Amniotic epithelial cell (primary cell): ENCODE measurements at regions not wholly inside any gene's neighbourhood (a gene's known extent, or its start where the extent isn't known, plus 50 kb on each side); places are given as distances from the start of the nearest gene placed in this dataset.

Experiments used
- DNase-seq: peaks from one replicate; pipeline ENCODE4 v3.0.0-alpha.2; 2010; ENCODE audit warnings: low read depth

DNA sequence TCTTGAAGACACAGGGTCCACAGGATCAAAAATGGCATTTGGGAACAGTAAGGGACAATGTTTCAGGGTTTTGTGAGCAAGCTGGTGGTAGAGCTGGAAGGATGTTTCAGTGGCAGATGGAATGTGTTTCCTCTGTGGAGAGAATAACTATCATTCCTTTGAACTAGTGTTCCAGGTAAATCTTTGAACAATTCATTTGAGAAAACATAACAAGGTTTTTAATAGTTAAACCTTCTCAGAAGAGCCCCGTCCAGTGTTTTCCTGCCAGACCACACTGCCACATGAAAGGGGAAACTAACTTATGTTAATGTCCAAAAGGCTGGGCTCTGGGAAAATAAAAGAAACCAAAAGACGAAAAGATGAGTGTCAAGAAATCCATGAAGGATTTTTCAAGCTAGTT, 207.0 kb upstream of the ZNF462 start:
- DNase-seq: no peak

- peak; percentile 44 for DNase-seq
These were observed 205.0 kb upstream of the ZNF462 start for GRCh38 chr9:106657926-106658325.

- no peak for DNase-seq
These were observed 194.4 kb upstream of the ZNF462 start for GRCh38 chr9:106668534-106668933.

DNA sequence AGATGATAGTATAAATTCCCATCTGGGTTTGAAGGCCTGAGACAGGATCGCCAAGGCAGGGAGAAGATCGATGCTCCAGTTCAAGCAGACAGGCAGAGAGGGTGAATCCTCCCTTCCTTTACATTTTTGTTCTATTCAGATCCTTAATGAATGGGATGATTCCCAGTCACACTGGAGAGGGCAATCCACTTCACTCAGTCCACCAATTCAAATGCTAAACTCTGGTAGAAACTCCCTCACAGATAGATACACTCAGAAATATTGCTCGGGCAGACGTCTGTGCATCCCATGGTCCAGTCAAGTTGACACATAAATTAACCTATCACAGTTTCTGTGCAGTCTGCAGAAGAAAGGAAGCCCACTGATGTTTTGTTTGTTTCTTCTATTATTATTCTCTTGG, 193.1 kb upstream of the ZNF462 start:
- DNase-seq: no peak

- DNase-seq: no peak
These were observed 192.5 kb upstream of the ZNF462 start for GRCh38 chr9:106670418-106670817.

GRCh38 chr9:106675780-106676179, 187.2 kb upstream of the ZNF462 start:
- DNase-seq: no peak

GRCh38 chr9:106677374-106677773, 185.6 kb upstream of the ZNF462 start:
- DNase-seq: no peak

DNA sequence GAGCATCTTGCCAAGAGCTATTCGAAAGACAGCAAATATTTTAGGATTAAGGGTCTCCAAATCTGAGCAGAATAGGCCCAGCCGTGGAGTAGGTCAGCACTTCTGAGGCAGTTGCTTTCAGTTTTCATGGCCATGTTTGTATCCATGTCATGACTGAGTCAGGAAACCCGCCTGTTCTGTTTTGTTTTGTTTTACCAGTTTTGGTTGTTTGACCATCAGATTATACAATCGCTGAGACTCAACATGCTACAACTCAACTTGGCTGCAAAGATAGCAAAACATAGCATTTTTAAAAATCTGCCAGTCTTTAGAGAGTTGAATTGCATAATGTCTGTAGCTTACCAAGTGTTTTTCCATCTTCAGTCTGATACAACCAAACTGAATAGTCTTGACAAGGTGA, 185.1 kb upstream of the ZNF462 start:
- no peak for DNase-seq

DNA sequence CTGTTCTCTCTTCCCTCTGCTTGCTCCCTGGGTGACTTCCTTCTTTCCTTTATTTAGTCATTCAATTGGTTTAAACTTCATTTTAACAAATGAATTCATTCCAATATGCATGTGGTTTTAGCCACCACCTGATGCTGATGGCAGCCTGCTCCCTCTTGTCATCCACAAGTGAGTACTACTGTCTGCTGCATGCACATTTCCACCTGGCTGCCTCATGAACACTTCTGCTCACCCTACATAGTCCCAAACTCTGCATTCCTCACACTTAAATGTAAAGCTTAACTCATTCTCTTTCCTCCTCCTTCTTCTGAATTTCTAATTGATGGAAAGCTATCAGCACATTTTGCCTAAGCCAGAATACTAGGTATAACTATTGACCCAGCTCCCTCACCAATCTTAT, 184.7 kb upstream of the ZNF462 start:
- DNase-seq: no peak

GRCh38 chr9:106682420-106682819, 180.5 kb upstream of the ZNF462 start:
- DNase-seq: peak; percentile 90

DNA sequence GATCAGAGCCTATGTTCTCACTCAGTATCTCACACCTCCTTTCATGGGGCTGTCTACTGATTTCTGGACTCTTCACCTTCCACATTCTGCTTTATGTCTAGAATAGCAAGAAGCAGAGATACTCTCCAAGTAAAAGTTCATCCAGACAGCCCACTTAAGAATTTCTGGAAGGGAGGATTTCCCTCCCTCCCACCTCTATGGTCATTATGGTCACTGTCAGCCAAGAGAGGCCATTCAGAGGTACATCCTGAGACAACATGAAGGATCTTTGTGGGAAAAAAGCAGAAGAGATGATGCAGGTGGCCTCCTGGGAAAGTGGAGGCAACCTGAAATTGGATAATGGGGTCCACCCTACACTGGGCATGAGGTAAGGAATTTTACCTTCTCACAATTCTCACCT, 179.5 kb upstream of the ZNF462 start:
- DNase-seq: no peak

GRCh38 chr9:106684940-106685695, 177.8 kb upstream of the ZNF462 start:
- DNase-seq: no peak

DNA sequence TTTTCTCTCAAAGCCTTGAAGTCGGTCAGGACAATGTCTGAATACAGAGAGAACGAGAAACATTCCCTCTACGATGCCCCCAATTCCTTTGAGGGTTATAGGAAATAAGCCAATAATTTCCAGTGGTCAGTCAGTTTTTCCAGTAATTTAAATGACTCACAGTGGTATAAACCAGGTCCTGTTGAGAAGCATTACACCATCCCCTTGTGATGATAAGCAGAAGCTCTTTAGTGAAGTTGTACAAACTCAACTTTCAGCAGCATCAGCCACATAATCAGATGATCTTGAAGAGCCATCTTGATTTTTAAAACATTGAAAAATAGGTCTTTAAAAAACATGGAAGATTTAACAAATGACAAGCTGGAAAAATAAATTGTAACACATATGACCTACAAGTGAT, 173.9 kb upstream of the ZNF462 start:
- DNase-seq: peak; percentile 93

- peak; percentile 65 for DNase-seq
These were observed 171.3 kb upstream of the ZNF462 start for GRCh38 chr9:106691627-106692026.

DNA sequence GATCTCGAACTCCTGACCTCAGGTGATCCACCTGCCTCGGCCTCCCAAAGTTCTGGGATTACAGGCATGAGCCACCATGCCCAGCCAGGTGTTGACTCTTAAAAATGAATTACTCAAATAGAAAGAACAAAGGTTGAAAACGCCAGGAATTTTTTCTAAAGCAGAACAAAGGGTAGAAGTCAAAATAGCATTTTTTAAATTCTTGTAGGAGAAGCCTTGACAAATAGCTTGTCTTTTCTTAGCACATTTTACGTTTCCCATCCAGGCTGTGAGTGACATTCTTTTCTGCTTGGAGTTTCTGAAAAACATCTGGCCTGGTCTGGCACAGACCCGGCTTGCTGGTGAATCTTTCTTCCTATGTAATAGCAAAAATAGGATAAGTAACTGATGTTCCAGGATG, 169.4 kb upstream of the ZNF462 start:
- DNase-seq: no peak

GRCh38 chr9:106696804-106697203, 166.2 kb upstream of the ZNF462 start:
- no peak for DNase-seq

DNA sequence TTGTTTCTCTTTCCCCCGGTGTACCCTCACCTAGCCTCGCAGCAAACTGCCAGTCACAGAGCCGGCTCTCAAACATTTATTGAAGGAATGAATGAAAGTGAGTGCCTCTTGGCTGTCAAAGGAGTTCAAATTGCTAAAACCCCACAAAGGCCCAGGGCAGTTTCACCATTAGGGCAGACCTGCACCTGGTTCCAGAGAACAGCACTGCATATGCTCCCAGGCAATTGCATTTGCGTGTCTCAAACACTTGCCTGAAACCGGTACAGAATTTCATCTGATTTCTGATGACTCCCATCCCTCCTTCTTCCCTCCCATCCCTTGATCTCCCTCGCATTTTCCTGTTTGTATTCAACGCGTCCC, 165.6 kb upstream of the ZNF462 start:
- DNase-seq: no peak

DNA sequence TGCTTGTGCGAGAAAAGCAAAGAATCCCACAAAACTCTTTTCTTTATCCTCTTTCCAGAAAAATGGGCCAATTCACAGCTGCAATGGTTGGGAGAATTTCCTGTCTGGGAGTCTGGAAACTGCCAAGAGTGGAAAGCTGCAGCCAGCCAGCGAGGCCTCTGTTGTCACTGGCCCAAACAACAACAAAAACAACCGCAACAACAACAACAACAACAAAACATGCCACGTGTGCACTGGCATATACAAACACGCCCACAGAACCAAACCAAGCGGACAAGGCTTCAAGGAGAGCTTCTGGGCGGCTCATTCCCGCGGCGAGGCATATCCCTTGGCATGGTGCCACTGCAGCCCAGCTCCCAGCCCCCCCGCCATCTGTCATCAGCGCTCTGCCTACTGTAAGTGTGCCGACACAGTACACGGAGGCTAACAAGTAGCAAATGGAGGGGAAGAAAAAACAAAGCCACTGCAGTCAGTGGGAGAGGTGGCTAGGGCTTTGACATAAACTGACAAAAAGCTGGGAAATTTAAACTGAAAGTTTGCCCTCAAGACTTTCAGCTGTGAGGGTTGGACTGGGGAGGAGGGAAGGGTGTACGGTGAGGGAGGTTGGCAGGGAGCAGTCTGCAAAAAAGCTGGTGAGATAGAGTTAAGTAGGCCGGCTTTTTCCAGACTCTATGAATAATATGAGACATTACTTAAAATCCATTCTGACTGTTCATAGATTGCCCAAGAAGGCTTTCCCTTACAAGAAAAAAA, 165.0 kb upstream of the ZNF462 start:
- DNase-seq: peak; percentile 92

- peak; percentile 46 for DNase-seq
These were observed 162.3 kb upstream of the ZNF462 start for GRCh38 chr9:106700676-106701075.

GRCh38 chr9:106701611-106702010, 161.4 kb upstream of the ZNF462 start:
- no peak for DNase-seq

GRCh38 chr9:106704056-106704615, 158.8 kb upstream of the ZNF462 start:
- DNase-seq: no peak

DNA sequence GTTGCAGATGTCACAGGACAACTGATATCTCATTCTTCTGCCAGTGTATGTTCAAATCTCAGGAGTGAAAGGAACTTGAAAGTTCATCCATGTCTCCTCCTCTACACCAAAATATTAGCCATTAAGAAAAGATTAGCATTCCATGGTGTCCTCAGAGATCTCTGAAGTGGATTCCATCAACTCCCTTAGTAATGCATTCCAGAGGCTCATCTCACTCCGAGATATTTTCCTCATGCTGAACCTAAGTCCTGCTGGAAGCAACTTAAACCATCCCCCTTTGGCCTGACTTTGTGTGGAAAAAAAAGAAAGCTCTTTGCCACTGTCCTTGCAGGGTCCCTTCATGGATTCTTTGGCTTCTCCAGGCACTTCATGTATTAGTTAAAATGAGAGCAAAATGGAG, 155.7 kb upstream of the ZNF462 start:
- DNase-seq: peak; percentile 22

- peak; percentile 59 for DNase-seq
These were observed 155.1 kb upstream of the ZNF462 start for GRCh38 chr9:106707738-106708474.
